ENCODE measurements at regions not wholly inside any gene's neighbourhood (a gene's known extent, or its start where the extent isn't known, plus 50 kb on each side); places are given as distances from the start of the nearest gene placed in this dataset.

- no peak for TF ChIP-seq CTCF (conservative IDR thresholded peaks at IDR 0.05; ENCODE audit: low read depth, low read length)
- TF ChIP-seq EZH2 (IDR thresholded peaks at IDR 0.05; ENCODE audit: borderline replicate concordance, low read depth, low read length, poor library complexity, severe bottlenecking), result no peak
These were observed 323.4 kb upstream of the RBMS1 start for GRCh38 chr2:160816916-160817499.
